Putamen (tissue), 1 donor: ENCODE measurements at regions not wholly inside any gene's neighbourhood (a gene's known extent, or its start where the extent isn't known, plus 50 kb on each side); places are given as distances from the start of the nearest gene placed in this dataset.
"Not testable (repeated sequence)": the region's sequence is repeated elsewhere in the genome, so short reads cannot be mapped to it uniquely, and the experiment has no call there.

Experiments
- DNase-seq: peaks from one replicate; pipeline ENCODE4 v3.0.0-alpha.2; 2016; ENCODE audit warnings: low spot score

DNA sequence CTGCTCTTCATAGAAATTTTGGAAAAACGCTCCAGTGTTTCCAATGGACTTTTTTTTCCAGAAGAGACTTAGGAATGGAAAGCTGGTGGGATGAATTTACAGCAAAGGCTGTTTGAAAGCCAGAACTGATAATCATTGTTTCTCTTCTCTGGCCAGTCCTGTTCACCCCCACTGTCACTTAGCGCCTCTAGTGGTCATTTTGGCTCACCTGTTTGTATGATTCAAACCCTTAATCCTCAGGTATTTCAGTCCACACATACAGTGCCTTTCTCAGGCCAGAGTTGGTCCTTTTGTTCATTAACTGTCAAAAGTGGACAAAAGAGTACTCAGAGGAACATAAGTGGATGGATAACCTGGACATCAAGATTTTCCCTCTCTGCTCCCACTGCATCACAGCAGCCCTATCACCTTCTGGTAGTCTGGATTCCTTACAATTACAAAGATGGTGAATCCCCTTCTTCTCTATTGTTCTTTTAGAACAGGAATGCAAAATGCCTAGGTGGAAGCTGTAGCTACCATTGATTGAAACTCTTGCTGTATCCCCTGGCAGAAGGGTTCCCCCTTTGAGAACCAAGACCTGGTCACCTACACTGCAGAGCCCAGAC lies 177.6 kb upstream of the OLFM3 start:
- DNase-seq = no peak

DNA sequence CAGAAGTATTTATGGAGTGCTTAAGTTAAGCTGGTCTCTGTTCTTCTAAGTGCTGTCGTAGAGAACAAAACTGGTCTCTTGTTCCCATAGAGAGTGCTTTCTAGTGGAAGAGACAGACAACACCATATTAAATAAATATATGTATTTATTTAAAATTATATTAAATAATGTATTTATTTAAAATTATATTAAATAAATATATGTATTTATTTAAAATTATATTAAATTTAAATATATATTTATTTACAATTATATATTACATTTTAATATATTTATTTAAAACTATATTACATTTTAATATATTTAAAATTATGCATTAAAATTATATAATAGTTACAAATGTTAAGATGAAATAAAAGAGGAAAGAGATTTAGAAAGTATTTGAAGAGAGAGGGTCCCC lies 175.5 kb upstream of the OLFM3 start:
- no peak for DNase-seq

- DNase-seq = no peak
These were observed 167.1 kb upstream of the OLFM3 start for GRCh38 chr1:102163799-102164198.

DNA sequence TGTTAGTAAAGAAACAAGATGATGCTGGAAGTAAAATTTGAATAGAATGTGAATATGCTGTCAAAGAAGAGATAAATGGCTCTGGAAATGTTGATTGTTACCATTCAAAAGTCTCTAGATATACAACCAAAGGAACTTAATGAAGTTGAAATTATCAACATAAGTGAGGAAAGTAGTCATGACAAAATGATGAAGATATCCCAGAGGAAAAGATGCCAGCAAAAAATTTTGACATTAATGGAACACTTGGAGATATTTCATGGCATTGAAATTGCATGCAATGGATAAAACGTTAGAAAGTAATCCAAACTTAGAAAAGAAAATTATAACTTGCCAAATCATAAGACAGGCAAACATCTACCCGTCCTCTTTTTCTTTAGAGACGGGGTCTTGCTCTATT lies 154.5 kb upstream of the OLFM3 start:
- no peak for DNase-seq

- DNase-seq = no peak
These were observed 124.2 kb upstream of the OLFM3 start for GRCh38 chr1:102120910-102121309.

DNA sequence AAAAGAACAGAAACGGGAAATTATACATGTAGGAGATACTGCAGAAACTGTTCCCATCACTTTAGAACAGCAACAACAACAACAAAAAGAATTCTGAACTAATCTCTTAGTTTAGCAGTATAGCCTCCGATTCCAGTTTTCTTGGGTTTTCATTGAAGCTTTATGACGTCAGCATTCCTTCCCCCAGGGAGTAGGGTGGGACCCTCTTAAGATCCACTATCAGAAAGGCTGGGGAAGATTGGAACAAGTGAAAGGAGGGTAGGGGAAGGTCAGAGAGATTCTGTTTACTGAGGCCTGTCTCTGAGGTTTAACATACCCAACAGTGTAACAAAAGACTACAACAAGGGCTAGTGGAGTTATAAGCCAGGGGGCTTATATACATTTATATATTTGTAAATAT lies 121.4 kb upstream of the OLFM3 start:
- DNase-seq = no peak

DNA sequence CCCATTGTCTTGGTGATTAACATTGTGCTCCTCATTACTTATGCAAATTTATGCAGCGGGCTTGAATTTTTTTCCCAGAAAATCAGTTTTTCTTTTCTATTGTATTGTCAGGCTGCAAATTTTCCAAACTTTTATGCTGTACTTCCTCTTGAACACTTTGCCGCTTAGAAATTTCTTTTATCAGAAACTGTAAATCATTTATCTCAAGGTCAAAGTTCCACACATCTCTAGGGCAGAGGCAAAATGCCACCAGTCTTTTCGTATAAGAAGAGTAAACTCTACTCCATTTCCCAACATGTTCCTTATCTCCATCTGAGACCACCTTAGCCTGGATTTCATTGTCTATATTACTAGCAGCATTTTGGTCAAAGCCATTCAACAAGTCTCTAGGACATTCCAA lies 113.9 kb upstream of the OLFM3 start:
- no peak for DNase-seq

DNA sequence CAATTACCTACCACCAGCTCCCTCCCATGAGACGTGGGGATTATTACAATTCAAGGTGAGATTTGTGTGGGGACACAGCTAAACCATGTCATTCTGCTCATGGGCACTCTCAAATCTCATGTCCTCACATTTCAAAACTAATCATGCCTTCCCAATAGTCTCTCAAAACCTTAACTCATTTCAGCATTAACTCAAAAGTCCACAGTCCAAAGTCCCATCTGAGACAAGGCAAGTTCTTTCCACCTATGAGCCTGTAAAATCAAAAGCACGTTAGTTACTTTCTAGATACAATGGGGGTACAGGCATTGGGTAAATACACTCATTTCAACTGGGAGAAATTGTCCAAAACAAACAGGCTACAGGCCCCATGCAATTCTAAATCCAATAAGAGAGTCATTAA lies 112.8 kb upstream of the OLFM3 start:
- not testable (repeated sequence) for DNase-seq

GRCh38 chr1:102107441-102107840 lies 110.7 kb upstream of the OLFM3 start:
- DNase-seq = no peak

- DNase-seq = no peak
These were observed 109.3 kb upstream of the OLFM3 start for GRCh38 chr1:102105931-102106550.

DNA sequence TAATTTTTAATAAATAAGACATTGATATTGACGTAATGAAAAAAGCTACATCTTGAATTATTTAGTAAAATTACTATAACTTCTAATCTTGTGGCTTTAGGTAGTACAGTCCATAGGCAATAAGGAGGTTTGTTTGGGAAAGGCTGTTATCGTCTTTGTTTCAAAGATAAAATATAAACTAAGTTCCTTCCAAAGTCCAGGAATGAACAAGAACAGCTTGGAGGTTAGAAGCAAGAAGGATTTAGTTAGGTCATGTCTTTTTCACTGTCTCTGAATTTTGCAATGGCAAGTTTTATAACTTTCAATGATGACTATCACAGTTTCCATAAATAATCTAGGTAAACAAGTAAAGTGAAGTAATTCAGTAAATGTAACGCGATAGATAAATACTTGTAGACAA lies 106.9 kb upstream of the OLFM3 start:
- DNase-seq = no peak

- no peak for DNase-seq
These were observed 105.6 kb upstream of the OLFM3 start for GRCh38 chr1:102102276-102102780.

DNA sequence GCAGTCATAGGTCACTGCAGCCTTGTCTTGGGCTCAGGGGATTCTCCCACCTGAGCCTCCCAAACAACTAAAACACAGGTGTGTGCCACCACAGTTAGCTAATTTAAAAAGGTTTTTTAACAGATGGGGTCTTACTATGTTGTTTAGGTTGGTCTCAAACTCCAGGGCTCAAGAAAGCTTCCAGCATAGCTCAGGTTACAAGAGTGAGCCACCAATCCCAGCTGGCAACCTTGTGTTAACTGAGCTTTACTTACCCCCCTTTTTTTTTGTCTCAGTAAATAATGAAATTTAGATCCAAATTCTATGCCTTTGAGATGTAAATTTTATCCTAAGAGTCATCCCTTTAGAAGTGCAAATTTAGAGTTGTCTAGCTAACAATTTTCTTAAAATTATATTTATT lies 103.9 kb upstream of the OLFM3 start:
- no peak for DNase-seq

DNA sequence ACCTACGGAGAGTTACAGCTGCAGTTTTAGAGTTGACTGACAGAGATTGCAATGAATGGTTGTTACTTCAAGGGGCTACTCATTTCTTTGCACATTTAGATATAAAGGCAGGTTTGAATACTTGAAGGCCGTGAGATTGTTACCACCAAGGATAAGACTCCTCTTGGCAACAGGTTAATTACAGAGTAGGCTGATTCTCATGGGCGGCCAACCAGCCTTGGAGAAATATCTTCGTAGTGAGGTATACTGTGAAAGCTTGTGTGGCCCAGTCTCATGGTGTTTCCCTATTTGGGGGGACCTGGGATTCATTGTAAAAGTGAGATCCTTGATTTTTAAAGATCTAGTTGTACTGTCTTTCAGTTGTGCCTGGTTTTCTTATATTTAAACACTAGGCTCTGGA lies 103.2 kb upstream of the OLFM3 start:
- no peak for DNase-seq

DNA sequence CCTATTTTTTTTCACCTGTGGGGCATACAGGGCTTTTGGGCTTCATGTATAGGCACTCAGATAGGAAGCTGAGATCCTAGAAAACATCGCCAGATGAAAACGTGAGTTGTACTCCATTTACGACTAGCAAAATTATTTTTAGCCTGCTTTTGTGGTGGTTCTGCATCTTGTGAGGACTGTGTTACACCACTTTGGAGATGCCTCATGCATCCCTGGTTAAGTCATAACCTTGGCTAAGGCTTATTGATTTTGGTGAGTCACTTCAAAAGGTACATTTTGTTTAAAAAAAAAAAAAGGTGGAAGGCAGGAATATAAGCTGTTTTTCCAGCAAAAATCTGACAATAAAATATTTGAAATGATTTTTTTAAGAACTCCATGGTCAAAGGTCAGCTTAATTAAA lies 101.8 kb upstream of the OLFM3 start:
- DNase-seq = no peak

GRCh38 chr1:102098081-102098480 lies 101.4 kb upstream of the OLFM3 start:
- no peak for DNase-seq

DNA sequence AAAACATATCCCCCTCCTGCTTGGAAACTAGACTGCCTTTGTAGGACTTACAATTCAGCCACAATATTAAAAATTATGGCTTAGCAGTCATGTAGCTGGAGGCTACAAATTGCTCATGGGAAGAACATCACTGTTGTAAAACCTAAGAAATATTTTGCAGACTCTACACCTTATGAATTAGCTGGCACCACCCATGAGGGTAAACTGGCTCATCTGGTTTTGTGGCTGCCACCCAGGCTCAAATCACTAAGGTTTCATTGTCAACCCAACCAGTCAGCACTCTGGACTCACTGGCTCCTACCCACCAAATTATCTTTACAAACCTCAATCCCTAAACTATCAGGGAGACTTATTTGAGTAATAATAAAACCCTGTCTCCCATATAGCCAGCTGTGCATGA lies 100.7 kb upstream of the OLFM3 start:
- DNase-seq = no peak

GRCh38 chr1:102096162-102096561 lies 99.4 kb upstream of the OLFM3 start:
- DNase-seq = no peak

DNA sequence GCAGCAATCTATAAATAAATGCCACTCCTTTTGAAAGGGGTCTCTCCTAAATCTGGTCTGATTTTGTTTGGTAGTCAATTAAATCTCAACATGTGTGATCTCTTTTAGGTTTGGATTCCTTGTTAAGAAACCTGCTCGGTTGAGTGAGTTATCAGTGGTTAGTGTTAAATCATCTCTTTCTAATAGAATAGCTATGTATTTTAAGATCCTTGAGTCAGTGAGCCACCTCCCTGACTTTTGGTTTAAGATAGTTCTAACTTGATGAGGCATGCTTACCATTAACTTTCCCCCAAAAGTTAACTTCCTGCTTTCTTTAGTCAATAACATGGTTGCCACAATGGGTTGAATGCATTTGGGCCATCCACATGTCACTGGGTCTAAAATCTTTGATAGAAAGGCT lies 93.1 kb upstream of the OLFM3 start:
- DNase-seq = no peak

- no peak for DNase-seq
These were observed 89.2 kb upstream of the OLFM3 start for GRCh38 chr1:102085896-102086295.

DNA sequence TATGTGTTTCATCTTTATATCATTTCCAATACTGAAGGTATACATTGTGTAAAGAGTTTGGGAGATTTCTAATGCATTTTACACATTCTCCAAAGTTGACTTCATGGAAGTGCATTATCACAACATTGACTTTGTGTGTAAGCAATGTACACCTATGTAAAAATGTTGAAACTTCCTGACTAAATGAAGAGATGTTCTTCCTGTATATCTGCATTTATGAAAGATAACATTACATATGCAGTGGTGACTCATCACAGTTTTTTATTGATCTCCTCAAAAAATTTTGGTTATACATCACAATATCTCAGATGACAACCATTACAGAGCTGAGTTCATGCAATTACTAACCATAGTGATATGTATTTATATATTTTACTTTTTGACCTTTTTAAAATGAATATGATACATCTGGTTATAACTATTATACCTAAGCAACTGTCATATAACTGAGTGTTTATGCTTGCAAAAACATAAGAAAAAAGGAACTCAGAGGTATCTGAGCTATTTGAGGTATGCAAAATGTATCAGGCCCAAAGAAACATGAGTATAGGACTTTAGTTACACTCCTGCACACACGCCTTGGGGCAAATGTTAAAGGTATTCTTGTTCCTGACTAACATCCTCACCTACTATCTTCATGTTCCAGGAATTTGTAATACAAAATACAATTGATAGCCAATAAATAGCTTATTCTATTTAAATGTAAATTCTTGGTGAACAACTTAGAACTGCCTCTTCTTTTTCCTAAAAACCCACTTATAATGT lies 88.2 kb upstream of the OLFM3 start:
- no peak for DNase-seq

- DNase-seq = no peak
These were observed 86.5 kb upstream of the OLFM3 start for GRCh38 chr1:102083192-102083591.

DNA sequence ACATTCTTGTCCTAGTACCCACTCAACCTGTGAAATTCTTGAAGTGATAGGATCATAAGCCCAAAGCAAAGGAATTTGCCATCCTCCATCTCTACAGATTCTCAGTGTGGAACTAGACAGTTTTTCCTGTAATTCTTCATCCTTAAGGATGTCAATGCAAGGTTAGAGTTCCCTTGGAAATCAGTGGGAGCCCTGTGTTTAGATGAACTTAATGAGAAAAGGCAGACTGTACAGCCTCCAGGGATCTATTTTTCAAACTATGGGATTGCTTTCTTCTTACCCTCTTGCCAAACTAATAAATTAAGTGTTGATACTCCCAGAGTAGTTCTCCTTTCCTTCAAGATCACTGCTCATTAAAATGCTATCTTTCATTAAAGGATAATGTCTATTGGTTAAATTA lies 78.1 kb upstream of the OLFM3 start:
- DNase-seq = no peak
